ENCODE measurements at regions not wholly inside any gene's neighbourhood (a gene's known extent, or its start where the extent isn't known, plus 50 kb on each side); places are given as distances from the start of the nearest gene placed in this dataset.

DNA sequence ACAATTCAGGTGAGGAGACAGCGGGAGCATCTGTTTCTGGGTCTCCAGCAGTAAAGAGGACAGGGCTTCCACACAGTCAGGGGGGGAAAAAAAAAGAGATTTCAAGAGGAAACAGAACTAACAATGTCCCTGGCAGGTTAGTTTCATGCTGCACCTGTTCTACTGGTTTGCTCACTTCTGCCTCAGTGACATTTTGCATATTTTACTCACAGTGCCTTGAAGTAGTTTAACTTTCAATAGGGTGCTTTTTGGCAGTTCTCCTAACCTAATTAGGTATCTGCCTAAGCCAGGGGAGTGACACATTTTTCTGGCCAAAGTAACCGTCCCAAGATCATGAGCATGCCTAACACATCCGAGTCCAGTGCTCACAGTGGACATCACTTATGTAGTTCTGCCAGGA lies 109.0 kb upstream of the ALK start:
- TF ChIP-seq, protein P1, sequence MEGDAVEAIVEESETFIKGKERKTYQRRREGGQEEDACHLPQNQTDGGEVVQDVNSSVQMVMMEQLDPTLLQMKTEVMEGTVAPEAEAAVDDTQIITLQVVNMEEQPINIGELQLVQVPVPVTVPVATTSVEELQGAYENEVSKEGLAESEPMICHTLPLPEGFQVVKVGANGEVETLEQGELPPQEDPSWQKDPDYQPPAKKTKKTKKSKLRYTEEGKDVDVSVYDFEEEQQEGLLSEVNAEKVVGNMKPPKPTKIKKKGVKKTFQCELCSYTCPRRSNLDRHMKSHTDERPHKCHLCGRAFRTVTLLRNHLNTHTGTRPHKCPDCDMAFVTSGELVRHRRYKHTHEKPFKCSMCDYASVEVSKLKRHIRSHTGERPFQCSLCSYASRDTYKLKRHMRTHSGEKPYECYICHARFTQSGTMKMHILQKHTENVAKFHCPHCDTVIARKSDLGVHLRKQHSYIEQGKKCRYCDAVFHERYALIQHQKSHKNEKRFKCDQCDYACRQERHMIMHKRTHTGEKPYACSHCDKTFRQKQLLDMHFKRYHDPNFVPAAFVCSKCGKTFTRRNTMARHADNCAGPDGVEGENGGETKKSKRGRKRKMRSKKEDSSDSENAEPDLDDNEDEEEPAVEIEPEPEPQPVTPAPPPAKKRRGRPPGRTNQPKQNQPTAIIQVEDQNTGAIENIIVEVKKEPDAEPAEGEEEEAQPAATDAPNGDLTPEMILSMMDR (IDR thresholded peaks at IDR 0.05; ENCODE audit: borderline replicate concordance, control extremely low read depth, extremely low read depth, insufficient read depth, missing control alignments) = no peak
- DNase-seq (ENCODE audit: low spot score) = no peak
- in situ Hi-C loops (cut with MboI; ENCODE audit: low sequenced_read_pairs, unreplicated experiment) = no loop called here

DNA sequence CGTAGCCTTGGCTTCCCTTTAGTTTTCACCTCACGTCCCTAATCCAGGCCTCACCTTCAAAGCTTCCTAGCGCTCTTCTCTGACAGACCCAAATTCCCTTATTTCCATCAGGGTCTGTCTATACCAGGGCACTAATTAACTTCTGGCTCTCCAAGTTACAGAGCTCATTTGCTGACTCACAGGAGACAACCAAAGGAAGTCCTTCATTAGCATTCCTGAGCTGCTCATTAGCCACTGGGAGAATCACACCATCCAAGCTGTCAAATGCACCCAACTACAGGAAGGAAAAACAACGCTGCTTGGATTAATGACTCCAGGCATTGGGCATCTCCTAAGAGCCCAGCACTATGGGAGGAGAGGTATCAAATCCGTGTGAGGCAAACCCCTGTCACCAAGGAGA lies 109.8 kb upstream of the ALK start:
- DNase-seq (ENCODE audit: low spot score) = no peak
- TF ChIP-seq, protein P1 (IDR thresholded peaks at IDR 0.05; ENCODE audit: borderline replicate concordance, control extremely low read depth, extremely low read depth, insufficient read depth, missing control alignments) = no peak
- in situ Hi-C loops (cut with MboI; ENCODE audit: low sequenced_read_pairs, unreplicated experiment) = no loop called here

DNA sequence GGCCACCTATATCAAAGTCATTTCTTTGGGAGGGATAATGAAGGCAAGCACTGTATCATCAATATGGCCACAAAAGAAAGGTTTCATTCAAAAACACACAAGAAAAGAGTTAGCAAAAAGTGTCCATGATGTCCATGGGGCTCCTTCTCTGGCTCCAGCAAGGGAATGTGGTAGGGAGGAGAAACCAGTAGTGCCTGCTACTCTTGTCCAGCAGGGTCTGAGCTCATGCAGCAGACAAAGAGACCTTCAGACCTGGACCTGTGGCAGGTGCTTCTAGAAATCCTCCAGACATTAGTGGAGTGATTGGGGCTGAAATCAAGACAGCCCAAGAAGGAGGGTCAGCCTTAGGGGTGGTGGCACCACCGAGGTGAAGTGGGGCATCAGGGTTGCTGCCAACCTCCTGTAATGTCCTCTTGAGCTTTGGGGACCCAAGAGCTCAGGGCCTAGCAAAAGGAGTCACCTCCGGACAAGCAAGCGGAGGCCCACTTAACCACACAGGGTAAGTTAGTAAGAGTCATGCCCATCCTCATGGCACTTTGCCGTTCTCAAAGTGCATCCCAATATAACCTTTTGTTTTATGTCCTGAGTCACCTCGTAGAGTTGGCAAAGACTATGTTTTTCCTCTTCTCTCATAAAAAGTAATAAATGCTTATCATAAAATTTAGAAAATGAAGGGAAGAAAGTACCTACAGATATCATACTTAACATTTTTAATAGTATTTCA lies 112.6 kb upstream of the YPEL5 start:
- in situ Hi-C loops (cut with MboI; ENCODE audit: low sequenced_read_pairs, unreplicated experiment) = no loop called here
- DNase-seq (ENCODE audit: low spot score) = no peak
- TF ChIP-seq, protein P1 (IDR thresholded peaks at IDR 0.05; ENCODE audit: borderline replicate concordance, control extremely low read depth, extremely low read depth, insufficient read depth, missing control alignments) = no peak

DNA sequence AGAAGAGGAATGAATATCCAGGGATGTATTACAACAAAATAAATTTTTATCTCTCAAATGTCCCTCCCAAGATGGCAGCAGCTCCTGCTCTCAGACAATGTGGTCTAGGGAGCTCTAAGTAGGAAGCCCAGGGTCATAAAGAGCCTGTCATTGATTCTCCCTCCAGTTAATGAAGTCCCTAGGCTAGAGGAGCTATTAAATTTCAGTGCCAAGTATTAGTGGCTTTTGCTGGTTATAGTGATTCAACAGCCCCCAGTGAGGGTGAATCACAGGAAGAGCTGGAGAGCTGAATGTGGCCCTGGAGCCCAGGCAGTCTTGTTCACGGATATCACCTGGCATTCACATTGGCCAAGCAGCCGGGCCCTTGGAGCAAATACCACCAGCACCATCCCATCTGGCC lies 109.8 kb upstream of the YPEL5 start:
- TF ChIP-seq, protein P1 (IDR thresholded peaks at IDR 0.05; ENCODE audit: borderline replicate concordance, control extremely low read depth, extremely low read depth, insufficient read depth, missing control alignments) = no peak
- in situ Hi-C loops (cut with MboI; ENCODE audit: low sequenced_read_pairs, unreplicated experiment) = no loop called here
- DNase-seq (ENCODE audit: low spot score) = no peak

DNA sequence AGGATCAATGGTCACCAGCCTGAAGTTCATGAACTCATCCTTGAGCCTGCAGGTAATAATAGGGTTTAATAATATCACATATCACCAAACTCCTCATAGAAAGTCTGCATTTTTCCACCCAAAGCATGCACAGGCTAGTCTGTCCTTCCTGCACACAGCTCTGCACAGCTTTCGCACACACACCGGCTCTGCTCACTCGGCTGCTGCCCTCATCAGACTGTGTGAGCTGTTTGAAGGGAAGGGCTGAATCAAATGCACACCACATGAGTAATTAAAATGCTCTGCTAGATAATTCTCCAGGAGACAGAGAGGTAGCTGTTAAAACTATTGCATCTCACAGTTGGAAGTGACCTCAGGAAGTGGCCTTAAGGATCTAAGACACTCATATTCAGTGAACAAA lies 108.4 kb upstream of the YPEL5 start:
- in situ Hi-C loops (cut with MboI; ENCODE audit: low sequenced_read_pairs, unreplicated experiment) = no loop called here
- TF ChIP-seq, protein P1 (IDR thresholded peaks at IDR 0.05; ENCODE audit: borderline replicate concordance, control extremely low read depth, extremely low read depth, insufficient read depth, missing control alignments) = no peak
- no peak for DNase-seq (ENCODE audit: low spot score)

DNA sequence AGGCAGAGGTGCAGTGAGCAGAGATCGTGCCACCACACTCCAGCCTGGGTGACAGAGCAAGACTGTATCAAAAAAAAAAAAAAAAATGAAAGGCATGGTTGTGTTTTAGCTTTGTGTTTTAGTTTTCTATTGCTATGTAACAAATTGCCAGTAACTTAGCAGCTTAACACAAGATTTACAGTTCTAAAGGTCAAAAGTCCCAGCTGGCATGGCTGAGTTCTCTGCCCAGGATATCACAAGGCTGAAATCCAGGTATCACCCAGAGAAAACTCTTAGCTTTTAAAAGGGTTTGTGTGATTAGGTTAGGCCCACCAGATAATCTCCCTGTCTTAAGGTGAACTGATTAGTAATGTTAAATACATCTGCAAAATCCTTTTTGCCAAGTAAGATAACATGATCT lies 107.7 kb upstream of the YPEL5 start:
- in situ Hi-C loops (cut with MboI; ENCODE audit: low sequenced_read_pairs, unreplicated experiment) = no loop called here
- TF ChIP-seq, protein P1 (IDR thresholded peaks at IDR 0.05; ENCODE audit: borderline replicate concordance, control extremely low read depth, extremely low read depth, insufficient read depth, missing control alignments) = no peak
- DNase-seq (ENCODE audit: low spot score) = no peak
